Caco-2 (cell line): ENCODE measurements at regions not wholly inside any gene's neighbourhood (a gene's known extent, or its start where the extent isn't known, plus 50 kb on each side); places are given as distances from the start of the nearest gene placed in this dataset.

Experiments used
- BruUV-seq: library from RNA; stranded (reverse); fragments of 400-500 nt; replicated peaks from 2 replicates; lab custom pipeline; 2021; lab: Mats Ljungman, UMichigan
- CTCF ChIA-PET: fragments of 300-600 bp; sonication (Branson Sonifier 250); formaldehyde crosslinking; loops from one replicate; lab custom pipeline; 2022; ENCODE audit warnings: antibody characterized with exemption; lab: Charles Lee
- POLR2A ChIA-PET: fragments of 300-600 bp; sonication (Branson Sonifier 250); formaldehyde crosslinking; loops from one replicate; lab custom pipeline; 2022; ENCODE audit warnings: antibody characterized with exemption; lab: Charles Lee
- DNase-seq, 2 experiments: peaks; one replicate each; pipeline versions ENCODE4 v3.0.0 to v3.0.0-alpha.2; 2020 to 2022
- H3K27me3 ChIP-seq: replicated peaks from 2 replicates; pipeline ENCODE4 v1.6.0; 2011; ENCODE audit warnings: low read length; ENCODE audit not compliant: control insufficient read depth, insufficient read depth
- H3K36me3 ChIP-seq: 2 replicates; pipeline ENCODE4 v1.5.1; 2011; ENCODE audit warnings: low read length; ENCODE audit not compliant: control insufficient read depth, insufficient read depth
- H3K4me1 ChIP-seq: fragments of 250-450 bp; sonication (Bioruptor Pico); 2 replicates; pipeline ENCODE4 v1.5.1; 2020; ENCODE audit warnings: mild to moderate bottlenecking
- H3K4me3 ChIP-seq: 2 replicates; pipeline ENCODE4 v1.5.1; 2011; ENCODE audit warnings: low read depth, mild to moderate bottlenecking, control low read depth, low read length
- H3K9me3 ChIP-seq: fragments of 250-450 bp; sonication (Bioruptor Pico); 2 replicates; pipeline ENCODE4 v1.5.1; 2020; ENCODE audit warnings: mild to moderate bottlenecking, moderate library complexity
- H3K27ac Mint-ChIP-seq: one replicate; pipeline ENCODE4 v1.8.0; 2022; ENCODE audit warnings: mixed read lengths; ENCODE audit not compliant: unreplicated experiment
- H3K27me3 Mint-ChIP-seq: one replicate; pipeline ENCODE4 v1.8.0; 2022; ENCODE audit warnings: mixed read lengths; ENCODE audit not compliant: insufficient read depth, unreplicated experiment
- H3K36me3 Mint-ChIP-seq: one replicate; pipeline ENCODE4 v1.8.0; 2022; ENCODE audit warnings: mild to moderate bottlenecking, mixed read lengths; ENCODE audit not compliant: insufficient read depth, unreplicated experiment
- H3K4me1 Mint-ChIP-seq: one replicate; pipeline ENCODE4 v1.8.0; 2022; ENCODE audit warnings: low read depth, mixed read lengths; ENCODE audit not compliant: unreplicated experiment
- H3K4me3 Mint-ChIP-seq: one replicate; pipeline ENCODE4 v1.8.0; 2022; ENCODE audit warnings: mild to moderate bottlenecking, moderate library complexity, mixed read lengths; ENCODE audit not compliant: unreplicated experiment
- H3K9me3 Mint-ChIP-seq: one replicate; pipeline ENCODE4 v1.8.0; 2022; ENCODE audit warnings: mixed read lengths; ENCODE audit not compliant: unreplicated experiment
- intact Hi-C: fragments of 100-400 bp; cut with micrococcal nuclease; formaldehyde crosslinking; loops from one replicate; pipeline ENCODE4 v1.10.0; 2022; ENCODE audit not compliant: unreplicated experiment
- TF ChIP-seq, protein P1 (sequence below), 2 experiments: fragments of 200-600 bp in 1 of 2; IDR thresholded peaks; 1 replicate in 1 of 2; 2 replicates in 1 of 2; pipeline versions ENCODE4 v1.5.1 to v1.8.0; 2011 to 2022; ENCODE audit warnings: antibody characterized with exemption in 1 of 2, control low read depth in 1 of 2, inconsistent platforms in 1 of 2, low read depth in 1 of 2, low read length in 1 of 2, mild to moderate bottlenecking in 1 of 2, moderate library complexity in 1 of 2; ENCODE audit not compliant: insufficient read depth in 1 of 2, severe bottlenecking in 1 of 2, unreplicated experiment in 1 of 2

DNA sequence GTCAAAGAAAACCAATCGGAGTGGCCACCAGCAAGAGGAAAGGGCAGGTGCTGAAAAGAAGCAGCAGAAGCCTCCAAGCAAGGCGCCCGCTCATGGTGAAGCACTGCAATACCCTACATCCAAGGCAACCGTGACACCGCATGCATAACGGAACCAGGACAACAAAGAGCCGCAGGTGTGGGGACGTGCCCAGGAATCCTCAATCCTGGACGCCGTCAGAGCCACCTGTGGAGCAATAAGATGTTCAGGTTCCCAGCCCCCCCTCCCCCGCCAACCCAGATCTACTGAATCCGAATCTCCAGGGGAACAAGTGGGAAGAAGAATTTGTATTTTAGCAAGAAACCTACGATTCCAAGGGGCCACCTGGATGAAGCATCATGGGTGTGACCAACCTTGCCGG lies 70.8 kb downstream of the SHANK2 start:
- Mint-ChIP-seq H3K27ac (peak overlapping the region; percentile 73), H3K4me3 (no peak overlapping the region), H3K4me1 (peaks cover 25% of the 10 kb centered on the region), H3K9me3 (peaks cover 17% of the 10 kb centered on the region), H3K27me3 (no peaks in the 10 kb centered on the region), H3K36me3 (peaks cover 40% of the 10 kb centered on the region)
- ChIA-PET POLR2A (no interaction called here), CTCF (no interaction called here)
- intact Hi-C loops, result loop anchor here (2.0 to 5.0 kb wide), 2 partner anchors 19 to 71 kb away; partner anchors contain the start of gene SHANK2
- no peak overlapping the region for H3K4me3 ChIP-seq
- peaks cover 9% of the 10 kb centered on the region for H3K9me3 ChIP-seq
- peak in 1 of 2 experiments; percentile 23 for DNase-seq
- TF ChIP-seq, protein P1, sequence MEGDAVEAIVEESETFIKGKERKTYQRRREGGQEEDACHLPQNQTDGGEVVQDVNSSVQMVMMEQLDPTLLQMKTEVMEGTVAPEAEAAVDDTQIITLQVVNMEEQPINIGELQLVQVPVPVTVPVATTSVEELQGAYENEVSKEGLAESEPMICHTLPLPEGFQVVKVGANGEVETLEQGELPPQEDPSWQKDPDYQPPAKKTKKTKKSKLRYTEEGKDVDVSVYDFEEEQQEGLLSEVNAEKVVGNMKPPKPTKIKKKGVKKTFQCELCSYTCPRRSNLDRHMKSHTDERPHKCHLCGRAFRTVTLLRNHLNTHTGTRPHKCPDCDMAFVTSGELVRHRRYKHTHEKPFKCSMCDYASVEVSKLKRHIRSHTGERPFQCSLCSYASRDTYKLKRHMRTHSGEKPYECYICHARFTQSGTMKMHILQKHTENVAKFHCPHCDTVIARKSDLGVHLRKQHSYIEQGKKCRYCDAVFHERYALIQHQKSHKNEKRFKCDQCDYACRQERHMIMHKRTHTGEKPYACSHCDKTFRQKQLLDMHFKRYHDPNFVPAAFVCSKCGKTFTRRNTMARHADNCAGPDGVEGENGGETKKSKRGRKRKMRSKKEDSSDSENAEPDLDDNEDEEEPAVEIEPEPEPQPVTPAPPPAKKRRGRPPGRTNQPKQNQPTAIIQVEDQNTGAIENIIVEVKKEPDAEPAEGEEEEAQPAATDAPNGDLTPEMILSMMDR (IDR thresholded peaks at IDR 0.05; ENCODE audit: insufficient read depth in 1 of 2, low read depth in 1 of 2, low read length in 1 of 2, severe bottlenecking in 1 of 2, unreplicated experiment in 1 of 2), result no peak
- H3K27me3 ChIP-seq, result no peaks in the 10 kb centered on the region
- no peaks in the 10 kb centered on the region for H3K36me3 ChIP-seq
- BruUV-seq, result no TSS peak
- peaks cover 25% of the 10 kb centered on the region for H3K4me1 ChIP-seq

DNA sequence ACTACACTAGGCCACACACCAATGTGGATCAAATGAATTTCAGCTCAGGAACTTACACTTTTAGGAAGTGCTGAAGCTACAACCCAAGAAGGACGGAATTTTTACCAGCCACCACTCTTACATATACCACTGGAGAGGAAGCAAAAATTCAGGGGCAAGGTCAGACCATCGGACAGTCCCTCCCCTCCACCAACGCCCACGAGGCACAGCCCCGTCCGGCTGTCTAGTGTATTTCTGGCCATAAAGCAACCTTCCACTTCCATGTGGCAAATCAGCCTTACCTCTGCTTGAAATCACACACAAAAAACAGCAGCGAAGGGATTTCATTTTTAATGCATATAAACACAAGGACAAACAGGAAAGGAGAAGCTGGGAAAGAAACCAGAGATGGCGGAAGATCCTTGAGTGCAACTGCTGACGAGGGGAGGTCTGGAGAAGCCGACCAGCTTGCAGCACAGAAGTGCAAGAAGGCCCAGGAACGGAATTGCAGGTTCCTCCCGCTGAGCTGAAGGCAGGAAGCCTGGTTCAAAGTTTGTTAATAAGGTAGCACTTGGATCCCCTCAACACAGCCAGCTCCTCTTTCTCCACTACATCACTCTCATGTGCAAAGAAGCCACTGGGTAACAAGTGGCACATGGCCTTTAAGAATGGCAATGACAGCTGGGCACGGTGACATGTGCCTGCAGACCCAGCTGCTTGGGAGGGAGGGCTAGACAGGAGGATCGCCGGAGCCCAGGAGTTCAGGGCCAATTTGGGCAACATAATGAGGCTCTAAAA lies 71.5 kb downstream of the SHANK2 start:
- H3K9me3 ChIP-seq, result peaks cover 13% of the 10 kb centered on the region
- H3K4me1 ChIP-seq, result peaks cover 25% of the 10 kb centered on the region
- TF ChIP-seq, protein P1 (IDR thresholded peaks at IDR 0.05; ENCODE audit: insufficient read depth in 1 of 2, low read depth in 1 of 2, low read length in 1 of 2, severe bottlenecking in 1 of 2, unreplicated experiment in 1 of 2), result no peak
- H3K27me3 ChIP-seq, result no peaks in the 10 kb centered on the region
- no peak overlapping the region for H3K4me3 Mint-ChIP-seq
- intact Hi-C loops, result loop anchor here (2.0 to 5.0 kb wide), 2 partner anchors 18 to 71 kb away; partner anchors contain the start of gene SHANK2
- ChIA-PET CTCF (interaction anchor here (2.0 kb wide), 1 partner anchor 94 kb away, joined by 6 read pairs; no protein-coding TSS in a partner anchor), POLR2A (interaction anchor here (0.8 kb wide), 1 partner anchor 72 kb away, joined by 4 read pairs; no protein-coding TSS in a partner anchor)
- H3K36me3 ChIP-seq, result peaks cover under 1% of the 10 kb centered on the region; the same call in 1 of the 2 replicates
- peaks cover 44% of the 10 kb centered on the region for H3K36me3 Mint-ChIP-seq
- BruUV-seq, result no TSS peak
- no peak for DNase-seq
- H3K27ac Mint-ChIP-seq, result peak overlapping the region; percentile 73
- peaks cover 24% of the 10 kb centered on the region for H3K9me3 Mint-ChIP-seq
- H3K4me1 Mint-ChIP-seq, result peaks cover 25% of the 10 kb centered on the region
- H3K27me3 Mint-ChIP-seq, result no peaks in the 10 kb centered on the region
- no peak overlapping the region for H3K4me3 ChIP-seq

DNA sequence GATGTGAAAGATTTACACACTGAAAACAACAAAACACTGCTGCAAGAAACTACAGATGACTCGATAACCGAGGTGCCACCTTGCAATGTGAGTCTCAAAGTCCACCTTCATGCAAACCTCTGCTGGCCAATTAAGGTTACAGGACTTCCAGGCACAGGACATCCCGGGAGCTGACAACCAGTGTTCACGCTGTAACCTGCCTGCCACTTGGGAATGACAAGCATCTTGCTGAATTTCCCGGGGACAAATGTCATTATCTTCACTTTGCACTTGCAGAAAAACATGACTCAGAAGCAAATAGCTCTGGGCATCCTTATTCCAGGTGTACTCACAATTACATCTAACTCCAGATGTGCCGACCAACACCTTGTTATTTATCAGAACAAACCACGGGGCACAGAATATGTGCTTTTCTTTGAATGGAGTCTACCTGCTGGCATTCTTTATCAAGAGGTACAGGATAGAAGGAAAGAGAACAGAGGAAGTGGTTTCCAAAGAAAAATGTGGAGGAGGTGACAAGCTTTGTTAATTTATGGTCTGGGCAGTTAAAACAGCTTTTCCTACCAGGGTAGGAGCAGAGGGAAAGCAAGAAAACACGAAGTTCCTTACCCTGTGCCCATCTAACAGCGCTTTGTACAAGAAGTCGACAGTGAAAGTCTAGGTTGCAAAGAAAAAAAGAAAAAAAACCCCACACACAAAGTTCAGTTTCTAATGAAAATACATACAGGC lies 72.3 kb downstream of the SHANK2 start:
- Histone ChIP-seq H3K9me3 (peaks cover 13% of the 10 kb centered on the region), H3K36me3 (peaks cover 1% of the 10 kb centered on the region; the same call in 1 of the 2 replicates), H3K27me3 (no peaks in the 10 kb centered on the region), H3K4me3 (no peak overlapping the region), H3K4me1 (peaks cover 25% of the 10 kb centered on the region)
- no TSS peak for BruUV-seq
- intact Hi-C loops, result loop anchor here (2.0 to 5.0 kb wide), 2 partner anchors 17 to 72 kb away; partner anchors contain the start of gene SHANK2
- TF ChIP-seq, protein P1 (IDR thresholded peaks at IDR 0.05; ENCODE audit: insufficient read depth in 1 of 2, low read depth in 1 of 2, low read length in 1 of 2, severe bottlenecking in 1 of 2, unreplicated experiment in 1 of 2), result no peak
- H3K9me3 Mint-ChIP-seq, result peaks cover 31% of the 10 kb centered on the region
- H3K4me1 Mint-ChIP-seq, result peaks cover 30% of the 10 kb centered on the region
- ChIA-PET CTCF (interaction anchor here (0.6 to 2.0 kb wide), 4 partner anchors 67 to 347 kb away, joined by 3 to 6 read pairs (median 4); no protein-coding TSS in a partner anchor), POLR2A (interaction anchor here (0.8 kb wide), 1 partner anchor 73 kb away, joined by 4 read pairs; no protein-coding TSS in a partner anchor)
- no peaks in the 10 kb centered on the region for H3K27me3 Mint-ChIP-seq
- H3K27ac Mint-ChIP-seq, result peak overlapping the region; percentile 73
- peaks cover 43% of the 10 kb centered on the region for H3K36me3 Mint-ChIP-seq
- DNase-seq, result peak; percentile 78 to 90
- H3K4me3 Mint-ChIP-seq, result no peak overlapping the region
